AG04450 (cell line): ENCODE measurements at regions not wholly inside any gene's neighbourhood (a gene's known extent, or its start where the extent isn't known, plus 50 kb on each side); places are given as distances from the start of the nearest gene placed in this dataset.

ENCODE experiments used
- CTCF ChIA-PET: fragments of 300-600, 350-600 bp; formaldehyde crosslinking; extraction: SDS; loops from one replicate; lab custom pipeline; 2022; ENCODE audit warnings: antibody characterized with exemption, inconsistent platforms; lab: Charles Lee
- POLR2A ChIA-PET: fragments of 350-600 bp; formaldehyde crosslinking; extraction: SDS; loops from one replicate; lab custom pipeline; 2021; ENCODE audit warnings: antibody characterized with exemption, inconsistent platforms; lab: Yijun Ruan, JAX
- DNase-seq: peaks from one replicate; pipeline ENCODE4 v3.0.0-alpha.2; 2011; ENCODE audit warnings: low read depth, low spot score
- H3K27ac ChIP-seq: one replicate; pipeline ENCODE4 v1.5.1; 2012; ENCODE audit warnings: low read depth, low read length, control low read depth
- H3K27me3 ChIP-seq: one replicate; pipeline ENCODE4 v1.6.0; 2012; ENCODE audit warnings: low read length; ENCODE audit not compliant: control insufficient read depth, insufficient read depth
- H3K4me3 ChIP-seq: 2 replicates; pipeline ENCODE4 v1.5.1; 2011; ENCODE audit warnings: mild to moderate bottlenecking, low read depth, low read length, control low read depth
- H3K9me3 ChIP-seq: 2 replicates; pipeline ENCODE4 v1.5.1; 2012; ENCODE audit warnings: low read length; ENCODE audit not compliant: control insufficient read depth, insufficient read depth
- CTCF ChIP-seq: IDR thresholded peaks from 2 replicates; pipeline ENCODE4 v1.5.1; 2011; ENCODE audit warnings: low read depth, low read length, control low read depth, inconsistent platforms

- Histone ChIP-seq H3K9me3 (no peaks in the 10 kb centered on the region), H3K27ac (no peak overlapping the region), H3K4me3 (no peak overlapping the region), H3K27me3 (no peaks in the 10 kb centered on the region)
- no peak for TF ChIP-seq CTCF
- CTCF ChIA-PET: no interaction called here
- POLR2A ChIA-PET: no interaction called here
- no peak for DNase-seq
Measured at GRCh38 chr12:115419145-115419646, 735.2 kb upstream of the TBX3 start.

DNA sequence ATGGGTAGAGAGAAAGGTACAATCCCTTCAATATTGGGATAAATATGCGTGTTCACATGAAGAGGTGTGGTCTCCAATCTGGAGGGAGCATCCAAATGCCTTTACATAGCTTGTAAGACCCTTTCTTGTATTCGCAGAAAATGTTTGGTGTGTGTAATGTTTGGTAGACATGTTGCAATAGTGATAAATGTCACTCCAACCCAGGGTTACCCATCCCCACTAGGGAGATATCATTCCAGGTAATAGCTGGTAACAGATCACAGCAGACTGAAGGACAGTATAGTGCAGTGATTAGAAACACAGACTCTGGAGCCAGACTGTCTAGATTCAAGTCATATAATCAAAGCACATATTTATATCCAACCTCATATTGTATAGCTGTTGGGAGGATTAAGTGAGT, 733.6 kb upstream of the TBX3 start:
- no peaks in the 10 kb centered on the region for H3K9me3 ChIP-seq
- ChIA-PET CTCF (no interaction called here), POLR2A (no interaction called here)
- no peak for DNase-seq
- no peaks in the 10 kb centered on the region for H3K27me3 ChIP-seq
- no peak for TF ChIP-seq CTCF
- no peak overlapping the region for H3K4me3 ChIP-seq
- H3K27ac ChIP-seq: no peak overlapping the region

DNA sequence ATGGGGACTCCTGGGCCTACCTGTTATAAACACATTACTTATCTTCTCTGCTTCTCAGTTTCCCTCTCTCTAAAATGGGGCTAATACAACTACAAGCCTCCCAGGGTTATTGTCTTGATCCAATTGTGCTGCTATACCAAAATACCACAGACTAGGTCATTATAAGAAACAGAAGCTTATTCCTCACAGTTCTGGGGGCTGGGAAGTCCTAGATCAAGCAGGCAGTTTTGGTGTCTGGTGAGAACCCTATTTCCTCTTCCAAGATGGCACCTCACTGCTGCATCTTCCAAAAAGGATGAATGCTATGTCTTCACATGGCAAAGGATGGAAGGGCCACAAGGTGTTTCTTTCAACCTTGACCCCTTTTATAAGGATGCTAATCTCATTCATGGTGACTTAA, 732.9 kb upstream of the TBX3 start:
- no peak overlapping the region for H3K4me3 ChIP-seq
- no peak for TF ChIP-seq CTCF
- DNase-seq: no peak
- no peak overlapping the region for H3K27ac ChIP-seq
- CTCF ChIA-PET: no interaction called here
- H3K9me3 ChIP-seq: no peaks in the 10 kb centered on the region
- POLR2A ChIA-PET: no interaction called here
- H3K27me3 ChIP-seq: no peaks in the 10 kb centered on the region

- Histone ChIP-seq H3K9me3 (no peaks in the 10 kb centered on the region), H3K27ac (no peak overlapping the region), H3K27me3 (no peaks in the 10 kb centered on the region), H3K4me3 (no peak overlapping the region)
- no peak for TF ChIP-seq CTCF
- ChIA-PET POLR2A (no interaction called here), CTCF (no interaction called here)
- no peak for DNase-seq
Measured at GRCh38 chr12:115413626-115414025, 729.7 kb upstream of the TBX3 start.

- TF ChIP-seq CTCF: no peak
- no peak for DNase-seq
- no peaks in the 10 kb centered on the region for H3K27me3 ChIP-seq
- ChIA-PET CTCF (interaction anchor here (0.5 kb wide), 1 partner anchor 729 kb away, joined by 4 read pairs; the partner anchor contains the start of gene TBX3), POLR2A (no interaction called here)
- H3K27ac ChIP-seq: no peak overlapping the region
- no peaks in the 10 kb centered on the region for H3K9me3 ChIP-seq
- H3K4me3 ChIP-seq: no peak overlapping the region
Measured at GRCh38 chr12:115412831-115413230, 728.9 kb upstream of the TBX3 start.
